SU-DHL-6 (cell line): ENCODE measurements at regions not wholly inside any gene's neighbourhood (a gene's known extent, or its start where the extent isn't known, plus 50 kb on each side); places are given as distances from the start of the nearest gene placed in this dataset.

Experiments
- H2AFZ ChIP-seq: fragments of 200-600 bp; sonication (generic); 2 replicates; pipeline ENCODE4 v1.6.1; 2014; ENCODE audit warnings: low read depth, mild to moderate bottlenecking, moderate library complexity, mixed read lengths, antibody characterized with exemption, low read length; ENCODE audit not compliant: severe bottlenecking
- H3F3A ChIP-seq: fragments of 200-600 bp; shearing (Covaris generic); 2 replicates; pipeline ENCODE4 v1.6.0; 2016; ENCODE audit warnings: antibody characterized with exemption, mild to moderate bottlenecking; ENCODE audit not compliant: insufficient read depth
- H3K27ac ChIP-seq: fragments of 200-600 bp; sonication (generic); 2 replicates; pipeline ENCODE4 v1.5.1; 2016; ENCODE audit warnings: low read depth, mild to moderate bottlenecking, low read length, moderate library complexity, mixed read lengths
- H3K27me3 ChIP-seq: fragments of 200-600 bp; sonication (generic), shearing (Covaris generic); 2 replicates; pipeline ENCODE4 v1.6.0; 2014; ENCODE audit warnings: mild to moderate bottlenecking, low read length
- H3K36me3 ChIP-seq: fragments of 200-600 bp; sonication (generic); 2 replicates; pipeline ENCODE4 v1.6.1; 2014; ENCODE audit warnings: mild to moderate bottlenecking, low read length, mixed read lengths
- H3K4me2 ChIP-seq: fragments of 300-600, 200-600 bp; shearing (Covaris generic), sonication (generic); 2 replicates; pipeline ENCODE4 v1.6.0; 2014; ENCODE audit warnings: low read length, low read depth, mild to moderate bottlenecking; ENCODE audit not compliant: poor library complexity, severe bottlenecking
- H3K4me3 ChIP-seq: fragments of 200-600 bp; sonication (generic); 2 replicates; pipeline ENCODE4 v1.5.1; 2014; ENCODE audit warnings: antibody characterized with exemption, low read length, mild to moderate bottlenecking, mixed read lengths; ENCODE audit not compliant: insufficient read depth, poor library complexity, severe bottlenecking
- H3K79me2 ChIP-seq: fragments of 200-600 bp; sonication (generic); 2 replicates; pipeline ENCODE4 v1.6.1; 2014; ENCODE audit warnings: mild to moderate bottlenecking, low read length, moderate library complexity; ENCODE audit not compliant: insufficient read depth
- H3K9ac ChIP-seq: fragments of 200-600 bp; sonication (generic); 2 replicates; pipeline ENCODE4 v1.7.0; 2014; ENCODE audit warnings: mild to moderate bottlenecking, low read length
- H3K9me2 ChIP-seq: fragments of 200-600 bp; sonication (generic); replicated peaks from 2 replicates; pipeline ENCODE4 v1.6.1; 2014; ENCODE audit warnings: low read length; ENCODE audit not compliant: insufficient read depth
- H3K9me3 ChIP-seq: fragments of 200-600 bp; sonication (generic); 2 replicates; pipeline ENCODE4 v1.6.1; 2014; ENCODE audit warnings: low read length, mixed read lengths; ENCODE audit not compliant: insufficient read depth
- H4K20me1 ChIP-seq: fragments of 200-600 bp; sonication (generic); 2 replicates; pipeline ENCODE4 v1.6.1; 2014; ENCODE audit warnings: low read depth, mild to moderate bottlenecking, antibody characterized with exemption, low read length, moderate library complexity, mixed read lengths
- CTCF ChIP-seq: fragments of 200-600 bp; sonication (generic); IDR thresholded peaks from one replicate; pipeline ENCODE4 v1.5.1; 2017; ENCODE audit warnings: antibody characterized with exemption, mild to moderate bottlenecking, low read length, moderate library complexity; ENCODE audit not compliant: insufficient read depth, poor library complexity, severe bottlenecking
- EZH2phosphoT487 ChIP-seq: fragments of 200-600 bp; sonication (generic), shearing (Covaris generic); conservative IDR thresholded peaks from 2 replicates; pipeline ENCODE4 v1.6.1; 2018; ENCODE audit warnings: mild to moderate bottlenecking, antibody characterized with exemption, low read length, moderate library complexity, mixed read lengths

DNA sequence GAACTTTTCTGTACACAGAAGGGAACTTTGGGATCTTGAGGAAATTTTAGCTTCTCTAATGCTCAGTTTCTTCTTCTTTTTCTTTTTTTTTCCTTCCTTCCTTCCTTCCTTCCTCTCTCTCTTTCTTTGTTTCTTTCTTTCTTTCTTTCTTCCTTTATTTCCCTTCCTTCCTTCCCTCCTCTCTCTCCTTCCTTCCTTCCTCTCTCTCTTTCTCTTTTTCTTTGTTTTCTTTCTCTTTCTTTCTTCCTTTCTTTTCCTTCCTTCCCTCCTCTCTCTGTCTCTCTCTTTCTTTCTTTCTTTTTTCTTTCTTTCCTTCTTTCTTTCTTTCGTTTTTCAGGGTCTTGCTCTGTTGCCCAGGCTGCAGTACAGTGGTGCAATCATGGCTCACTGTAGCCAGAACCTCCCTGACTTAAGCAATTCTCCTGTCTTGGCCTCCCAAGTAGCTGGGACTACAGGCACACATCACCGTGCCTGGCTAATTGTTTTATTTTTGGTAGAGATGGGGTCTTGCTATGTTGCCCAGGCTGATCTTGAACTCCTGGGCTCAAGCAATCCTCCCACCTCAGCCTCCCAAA lies 58.6 kb upstream of the SDK1 start:
- Histone ChIP-seq H3K4me2 (no peak overlapping the region), H2AFZ (no peak overlapping the region), H3K9me2 (no peaks in the 10 kb centered on the region), H3F3A (no peaks in the 10 kb centered on the region), H4K20me1 (no peaks in the 10 kb centered on the region), H3K79me2 (no peaks in the 10 kb centered on the region), H3K9me3 (peaks cover 7% of the 10 kb centered on the region; the same call in 1 of the 2 replicates), H3K9ac (no peak overlapping the region), H3K27me3 (no peaks in the 10 kb centered on the region), H3K4me3 (no peak overlapping the region), H3K27ac (no peak overlapping the region), H3K36me3 (no peaks in the 10 kb centered on the region)
- TF ChIP-seq EZH2phosphoT487 (no peak), CTCF (no peak)

DNA sequence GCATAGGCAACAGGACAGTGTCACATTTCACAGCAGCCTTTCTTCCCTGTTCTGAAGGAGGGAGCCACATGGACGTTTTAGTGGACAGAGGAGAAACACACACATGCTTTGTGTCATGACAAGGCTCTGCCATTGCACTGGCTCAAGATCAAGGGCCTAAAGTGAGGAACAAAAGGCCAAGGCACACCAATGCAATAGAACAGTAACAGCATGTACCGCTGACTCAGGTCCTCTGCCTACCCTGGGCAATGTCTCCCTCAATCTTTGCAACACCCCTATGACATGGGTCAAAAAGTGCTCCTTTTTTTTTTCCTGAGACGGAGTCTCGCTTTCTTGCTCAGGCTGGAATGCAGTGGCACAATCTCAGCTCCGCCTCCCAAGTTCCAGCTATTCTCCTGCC lies 57.8 kb upstream of the SDK1 start:
- TF ChIP-seq CTCF (no peak), EZH2phosphoT487 (no peak)
- no peaks in the 10 kb centered on the region for H4K20me1 ChIP-seq
- H3K27ac ChIP-seq = no peak overlapping the region
- H3K9me3 ChIP-seq = peaks cover 7% of the 10 kb centered on the region; the same call in 1 of the 2 replicates
- no peaks in the 10 kb centered on the region for H3K79me2 ChIP-seq
- H3K4me2 ChIP-seq = no peak overlapping the region
- no peak overlapping the region for H2AFZ ChIP-seq
- no peak overlapping the region for H3K4me3 ChIP-seq
- H3F3A ChIP-seq = no peaks in the 10 kb centered on the region
- H3K9me2 ChIP-seq = no peaks in the 10 kb centered on the region
- no peak overlapping the region for H3K9ac ChIP-seq
- H3K27me3 ChIP-seq = no peaks in the 10 kb centered on the region
- H3K36me3 ChIP-seq = no peaks in the 10 kb centered on the region

GRCh38 chr7:3243680-3244079 lies 57.4 kb upstream of the SDK1 start:
- no peak overlapping the region for H3K4me3 ChIP-seq
- peaks cover 7% of the 10 kb centered on the region; the same call in 1 of the 2 replicates for H3K9me3 ChIP-seq
- H3K9me2 ChIP-seq = no peaks in the 10 kb centered on the region
- H3K27me3 ChIP-seq = no peaks in the 10 kb centered on the region
- no peak overlapping the region for H3K9ac ChIP-seq
- H3K36me3 ChIP-seq = no peaks in the 10 kb centered on the region
- H3F3A ChIP-seq = no peaks in the 10 kb centered on the region
- no peak overlapping the region for H2AFZ ChIP-seq
- H4K20me1 ChIP-seq = no peaks in the 10 kb centered on the region
- no peak overlapping the region for H3K4me2 ChIP-seq
- no peaks in the 10 kb centered on the region for H3K79me2 ChIP-seq
- TF ChIP-seq EZH2phosphoT487 (no peak), CTCF (no peak)
- no peak overlapping the region for H3K27ac ChIP-seq
